Erythroblast (primary cell): ENCODE measurements at regions not wholly inside any gene's neighbourhood (a gene's known extent, or its start where the extent isn't known, plus 50 kb on each side); places are given as distances from the start of the nearest gene placed in this dataset.
"Not testable (repeated sequence)": the region's sequence is repeated elsewhere in the genome, so short reads cannot be mapped to it uniquely, and the experiment has no call there.

Experiments used
- DNase-seq, 2 experiments: peaks; one replicate each; lab custom pipeline; 2025; lab: John Stamatoyannopoulos, UW
- GATA1 ChIP-seq: IDR thresholded peaks from 2 replicates; pipeline ENCODE4 v1.6.1; 2011; ENCODE audit warnings: low read depth, mild to moderate bottlenecking, control low read depth, low read length, moderate library complexity
- POLR2A ChIP-seq: IDR thresholded peaks from 2 replicates; pipeline ENCODE4 v1.6.1; 2011; ENCODE audit warnings: mild to moderate bottlenecking, low read length

DNA sequence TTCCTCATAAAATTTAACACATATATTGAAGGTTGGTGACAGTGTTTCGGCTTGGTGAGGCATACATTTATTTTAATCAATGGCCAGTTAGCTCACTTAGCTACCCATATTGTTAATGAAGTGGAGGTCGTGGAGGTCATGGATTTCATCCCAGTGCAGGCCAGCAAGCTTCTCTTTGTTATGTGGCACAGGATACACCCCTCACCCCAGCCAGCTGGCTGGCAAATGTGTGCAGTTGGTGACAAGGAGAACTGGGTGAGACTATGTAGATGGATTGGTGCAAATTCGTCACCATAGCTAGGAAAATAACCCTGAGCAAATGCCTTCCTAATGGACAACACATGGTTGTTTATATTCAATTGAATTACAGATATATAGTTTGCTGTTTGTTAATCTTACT lies 50.5 kb upstream of the FOXP2 start:
- no peak for DNase-seq
- no peak for TF ChIP-seq POLR2A
- TF ChIP-seq GATA1 = no peak

GRCh38 chr7:114363292-114363691 lies 51.3 kb upstream of the FOXP2 start:
- no peak for TF ChIP-seq POLR2A
- TF ChIP-seq GATA1 = no peak
- DNase-seq = no peak

DNA sequence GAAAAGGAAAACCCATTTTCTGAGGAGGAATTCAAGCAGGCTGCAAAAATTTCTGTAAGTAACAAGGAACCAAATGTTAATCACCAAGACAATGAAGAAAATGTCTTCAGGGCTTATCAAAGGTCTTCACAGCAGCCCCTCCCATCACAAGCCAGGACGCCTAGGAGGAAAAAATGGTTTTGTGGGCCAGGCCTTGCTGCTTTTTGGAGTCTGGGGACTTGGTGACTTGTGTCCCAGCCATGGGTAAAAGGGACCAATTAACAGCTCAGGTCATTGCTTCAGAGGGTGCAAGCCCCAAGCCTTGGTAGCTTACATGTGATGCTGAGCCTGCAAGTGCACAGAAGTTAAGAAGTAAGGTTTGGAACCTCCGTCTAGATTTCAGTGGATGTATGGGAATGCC lies 55.7 kb upstream of the FOXP2 start:
- no peak for TF ChIP-seq GATA1
- no peak for TF ChIP-seq POLR2A
- DNase-seq = no peak

DNA sequence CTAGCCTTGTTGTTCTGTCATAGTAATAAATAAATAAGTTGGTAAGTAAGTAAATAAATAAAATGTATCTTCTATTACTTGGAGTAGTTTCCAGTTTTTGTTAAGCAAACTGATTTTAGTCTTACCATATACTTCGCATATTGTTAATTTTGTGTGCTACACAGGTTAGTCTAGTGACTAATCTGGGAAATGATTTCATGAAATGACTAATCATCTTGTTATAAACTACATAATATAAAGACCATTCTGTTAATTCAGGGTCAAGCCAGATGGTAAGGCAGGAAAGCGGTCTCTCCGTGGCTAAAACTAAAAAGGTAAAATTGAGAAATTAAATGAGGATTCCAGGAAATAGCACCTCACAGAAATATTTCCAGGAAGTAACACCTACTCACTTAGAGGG lies 58.5 kb upstream of the FOXP2 start:
- DNase-seq = no peak
- TF ChIP-seq GATA1 (no peak), POLR2A (no peak)

DNA sequence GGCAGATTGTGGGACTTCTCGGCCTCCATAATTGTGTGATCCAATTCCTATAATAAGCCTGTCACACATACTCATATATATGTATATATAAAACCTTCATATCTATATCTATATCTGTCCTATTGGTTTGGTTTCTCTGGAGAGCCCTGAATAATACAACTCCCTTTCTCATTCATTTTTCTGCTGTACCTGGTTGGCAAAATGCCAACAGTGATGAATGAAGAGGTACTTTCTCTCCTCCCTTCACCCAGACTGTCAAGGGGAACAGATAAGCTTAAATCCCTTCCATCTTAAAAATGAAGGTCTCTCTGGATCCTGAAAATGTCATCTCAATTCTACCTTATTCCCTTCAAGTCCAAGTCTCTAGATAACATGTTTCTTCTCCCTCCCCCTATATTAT lies 60.3 kb upstream of the FOXP2 start:
- DNase-seq = no peak
- no peak for TF ChIP-seq GATA1
- no peak for TF ChIP-seq POLR2A

GRCh38 chr7:114345494-114345893 lies 69.1 kb upstream of the FOXP2 start:
- TF ChIP-seq GATA1 (no peak), POLR2A (no peak)
- no peak for DNase-seq

DNA sequence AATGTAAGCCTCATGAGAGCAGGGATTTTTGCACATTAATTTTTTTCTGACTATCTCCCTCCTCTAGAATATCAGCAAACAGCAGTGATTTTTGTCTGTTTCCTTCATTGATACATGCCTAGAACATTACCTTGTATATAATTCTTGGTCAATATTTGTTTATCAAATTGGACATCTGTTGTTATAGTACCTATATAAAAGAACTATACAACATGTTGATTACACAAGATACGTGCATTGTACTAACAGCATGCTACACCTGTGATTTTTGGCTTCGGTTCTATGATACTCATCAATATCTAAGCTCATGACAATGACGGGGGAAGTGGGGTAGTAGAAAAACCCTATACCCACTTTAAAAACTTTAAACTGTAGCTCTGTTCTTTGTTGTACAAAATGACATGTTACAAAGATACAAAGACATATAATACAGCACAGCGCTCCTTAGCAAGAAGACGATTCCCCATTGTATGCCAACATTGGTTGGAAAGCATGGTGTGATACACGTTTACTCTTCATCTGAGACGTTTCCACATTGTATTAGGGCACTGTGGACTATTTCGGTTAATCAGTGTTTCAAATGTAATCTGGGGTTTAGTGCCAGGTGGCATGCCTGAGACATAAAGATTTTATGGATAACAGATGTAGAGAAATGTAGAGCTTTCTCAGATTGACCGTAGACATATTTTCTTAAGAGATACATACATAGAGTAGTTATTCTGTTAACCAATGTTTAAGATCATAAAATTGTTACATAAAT lies 70.5 kb upstream of the FOXP2 start:
- DNase-seq = no peak
- no peak for TF ChIP-seq POLR2A
- no peak for TF ChIP-seq GATA1

DNA sequence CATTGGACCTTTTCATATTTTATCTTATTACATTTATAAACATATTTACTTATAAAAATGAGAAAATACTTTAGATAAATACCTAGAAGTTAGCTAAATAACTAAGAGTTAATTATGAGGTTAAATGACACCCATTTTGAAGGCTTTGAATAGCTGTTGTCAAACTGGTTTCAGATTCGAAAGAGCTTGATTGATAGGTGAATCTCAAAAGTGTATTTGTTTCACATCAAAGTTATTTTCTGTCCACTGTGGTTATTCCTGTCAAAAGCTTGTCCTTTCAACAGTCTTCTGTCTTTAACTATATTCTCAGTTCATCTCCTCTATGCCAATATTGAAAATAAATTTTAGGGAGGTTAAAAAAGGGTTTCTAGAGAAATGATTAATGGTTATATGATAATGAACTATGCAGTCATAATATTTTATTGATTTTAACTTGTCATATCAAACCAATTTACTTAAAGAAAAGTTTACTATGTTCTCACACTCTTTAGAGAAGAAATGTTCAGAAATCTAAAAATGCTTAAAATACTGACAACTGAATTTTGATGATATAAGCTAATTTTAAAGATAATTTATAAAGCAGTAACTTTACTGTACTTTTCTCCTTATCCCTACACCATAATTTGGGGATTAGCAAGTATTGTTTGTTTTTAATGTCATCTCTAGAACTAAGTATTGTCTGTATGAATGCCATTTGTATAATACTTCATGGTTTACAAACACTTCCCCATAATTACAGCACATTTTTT lies 72.0 kb upstream of the FOXP2 start:
- no peak for DNase-seq
- TF ChIP-seq POLR2A = no peak
- TF ChIP-seq GATA1 = no peak

DNA sequence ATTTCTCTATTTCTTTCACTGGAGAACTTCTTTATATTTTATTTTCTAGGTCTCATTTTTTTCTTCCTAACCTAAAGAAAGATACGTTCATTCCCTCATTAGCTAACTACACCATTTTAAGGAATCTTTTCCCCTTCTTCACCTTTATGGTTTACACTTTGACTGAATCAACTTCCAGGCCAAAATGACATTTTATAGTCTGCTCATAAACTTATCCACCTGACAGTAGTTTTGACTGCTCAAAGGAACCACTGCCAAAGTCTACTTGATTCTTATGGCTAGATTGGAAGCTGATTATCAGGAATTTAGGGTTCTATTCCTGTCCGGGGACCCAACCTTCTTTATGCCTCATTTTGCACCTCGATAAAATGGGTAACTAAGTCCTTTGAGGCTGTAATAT lies 73.0 kb upstream of the FOXP2 start:
- no peak for DNase-seq
- TF ChIP-seq GATA1 (no peak), POLR2A (no peak)

DNA sequence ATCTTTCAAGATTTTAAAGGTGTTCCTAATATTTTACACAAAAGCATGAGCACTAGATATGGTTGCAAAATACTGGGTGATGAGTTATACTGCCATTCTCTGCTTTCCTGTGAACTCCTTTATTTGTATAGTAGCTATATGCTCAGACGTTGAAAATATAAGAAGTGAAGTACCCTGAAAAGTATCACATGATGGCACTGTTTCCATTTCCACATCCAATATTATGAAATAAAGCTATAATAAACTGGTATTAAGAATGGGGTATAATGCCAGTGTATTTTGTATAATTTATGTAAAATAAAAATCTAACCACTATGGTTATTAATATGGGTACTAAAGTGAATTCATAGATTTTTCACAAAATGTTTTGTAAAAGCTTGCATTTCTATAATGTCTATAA lies 79.6 kb upstream of the FOXP2 start:
- DNase-seq = no peak
- TF ChIP-seq GATA1 (no peak), POLR2A (no peak)

GRCh38 chr7:114329458-114329857 lies 85.2 kb upstream of the FOXP2 start:
- DNase-seq = not testable (repeated sequence)

- TF ChIP-seq GATA1 (no peak), POLR2A (no peak)
Measured at GRCh38 chr7:114317450-114318098, 97.0 kb upstream of the FOXP2 start.

GRCh38 chr7:114312649-114313048 lies 102.0 kb upstream of the FOXP2 start:
- no peak for DNase-seq
- TF ChIP-seq GATA1 = no peak
- no peak for TF ChIP-seq POLR2A

More at GRCh38 chr7:114317450-114318098, 97.0 kb upstream of the FOXP2 start:
- DNase-seq = no peak
